Progenitor cell of endocrine pancreas (in vitro differentiated cells): ENCODE measurements at regions not wholly inside any gene's neighbourhood (a gene's known extent, or its start where the extent isn't known, plus 50 kb on each side); places are given as distances from the start of the nearest gene placed in this dataset.

Source experiments
- DNase-seq: peaks from one replicate; pipeline ENCODE4 v3.0.0; 2021; ENCODE audit warnings: low spot score; ENCODE audit not compliant: unreplicated experiment
- H3K27ac Mint-ChIP-seq: 2 replicates; pipeline ENCODE4 v1.8.0; 2021; ENCODE audit warnings: mild to moderate bottlenecking, moderate library complexity, mixed read lengths
- H3K27me3 Mint-ChIP-seq: 2 replicates; pipeline ENCODE4 v1.8.0; 2021; ENCODE audit warnings: mixed read lengths
- H3K36me3 Mint-ChIP-seq: 2 replicates; pipeline ENCODE4 v1.8.0; 2022; ENCODE audit warnings: mixed read lengths; ENCODE audit not compliant: insufficient read depth
- H3K4me1 Mint-ChIP-seq: 2 replicates; pipeline ENCODE4 v1.8.0; 2021; ENCODE audit warnings: low read depth, mixed read lengths
- H3K4me3 Mint-ChIP-seq: 2 replicates; pipeline ENCODE4 v1.8.0; 2021; ENCODE audit warnings: low read depth, mild to moderate bottlenecking, moderate library complexity, mixed read lengths
- H3K9me3 Mint-ChIP-seq: 2 replicates; pipeline ENCODE4 v1.8.0; 2021; ENCODE audit warnings: low read depth, mixed read lengths
- TF ChIP-seq, protein P1 (sequence below): fragments of 200-600 bp; sonication (generic); IDR thresholded peaks from one replicate; pipeline ENCODE4 v1.5.0; 2021; ENCODE audit warnings: antibody characterized with exemption, mild to moderate bottlenecking; ENCODE audit not compliant: unreplicated experiment

DNA sequence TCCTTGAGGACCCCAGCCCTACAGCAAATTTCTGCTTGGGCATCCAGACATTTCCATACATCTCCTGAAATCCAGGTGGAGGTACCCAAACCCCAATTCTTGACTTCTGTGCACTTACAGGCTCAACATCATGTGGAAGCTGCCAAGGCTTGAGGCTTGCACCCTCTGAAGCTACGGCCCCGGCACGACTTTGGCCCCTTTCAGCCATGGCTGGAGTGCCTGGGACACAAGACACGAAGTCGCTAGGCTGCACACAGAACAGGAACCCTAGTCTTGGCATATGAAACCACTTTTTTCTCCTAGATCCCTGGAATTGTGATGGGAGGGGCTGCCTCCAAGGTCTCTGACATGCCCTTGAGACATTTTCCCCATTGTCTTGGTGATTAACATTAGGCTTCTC, 1417.7 kb downstream of the ARAP2 start:
- TF ChIP-seq, protein P1, sequence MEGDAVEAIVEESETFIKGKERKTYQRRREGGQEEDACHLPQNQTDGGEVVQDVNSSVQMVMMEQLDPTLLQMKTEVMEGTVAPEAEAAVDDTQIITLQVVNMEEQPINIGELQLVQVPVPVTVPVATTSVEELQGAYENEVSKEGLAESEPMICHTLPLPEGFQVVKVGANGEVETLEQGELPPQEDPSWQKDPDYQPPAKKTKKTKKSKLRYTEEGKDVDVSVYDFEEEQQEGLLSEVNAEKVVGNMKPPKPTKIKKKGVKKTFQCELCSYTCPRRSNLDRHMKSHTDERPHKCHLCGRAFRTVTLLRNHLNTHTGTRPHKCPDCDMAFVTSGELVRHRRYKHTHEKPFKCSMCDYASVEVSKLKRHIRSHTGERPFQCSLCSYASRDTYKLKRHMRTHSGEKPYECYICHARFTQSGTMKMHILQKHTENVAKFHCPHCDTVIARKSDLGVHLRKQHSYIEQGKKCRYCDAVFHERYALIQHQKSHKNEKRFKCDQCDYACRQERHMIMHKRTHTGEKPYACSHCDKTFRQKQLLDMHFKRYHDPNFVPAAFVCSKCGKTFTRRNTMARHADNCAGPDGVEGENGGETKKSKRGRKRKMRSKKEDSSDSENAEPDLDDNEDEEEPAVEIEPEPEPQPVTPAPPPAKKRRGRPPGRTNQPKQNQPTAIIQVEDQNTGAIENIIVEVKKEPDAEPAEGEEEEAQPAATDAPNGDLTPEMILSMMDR: no peak
- Mint-ChIP-seq H3K4me3 (no peak overlapping the region), H3K27ac (no peak overlapping the region), H3K27me3 (no peaks in the 10 kb centered on the region), H3K36me3 (no peaks in the 10 kb centered on the region), H3K4me1 (no peaks in the 10 kb centered on the region), H3K9me3 (peaks cover 3% of the 10 kb centered on the region)
- no peak for DNase-seq

DNA sequence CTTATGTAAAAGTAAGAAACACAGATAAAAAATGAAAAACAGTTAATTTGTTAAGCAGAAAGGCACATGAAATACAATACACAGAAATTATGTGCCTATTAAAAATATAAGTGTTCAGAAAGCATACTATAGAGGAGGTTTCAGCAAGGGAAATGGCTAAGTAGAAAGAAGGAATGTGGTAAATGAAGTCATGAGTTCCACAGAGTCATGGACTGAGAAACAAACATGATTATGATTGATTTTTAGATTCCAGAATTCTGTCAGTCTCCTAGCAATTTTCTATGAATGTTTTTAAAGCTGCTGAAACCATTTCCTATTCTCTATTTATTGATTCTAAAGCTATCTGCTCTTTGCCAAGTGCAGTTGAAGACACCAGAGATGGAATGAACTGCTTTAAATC, 1398.4 kb downstream of the ARAP2 start:
- H3K36me3 Mint-ChIP-seq: no peaks in the 10 kb centered on the region
- no peaks in the 10 kb centered on the region for H3K9me3 Mint-ChIP-seq
- no peak overlapping the region for H3K4me3 Mint-ChIP-seq
- no peaks in the 10 kb centered on the region for H3K4me1 Mint-ChIP-seq
- no peak for DNase-seq
- no peaks in the 10 kb centered on the region for H3K27me3 Mint-ChIP-seq
- TF ChIP-seq, protein P1: no peak
- H3K27ac Mint-ChIP-seq: no peak overlapping the region

DNA sequence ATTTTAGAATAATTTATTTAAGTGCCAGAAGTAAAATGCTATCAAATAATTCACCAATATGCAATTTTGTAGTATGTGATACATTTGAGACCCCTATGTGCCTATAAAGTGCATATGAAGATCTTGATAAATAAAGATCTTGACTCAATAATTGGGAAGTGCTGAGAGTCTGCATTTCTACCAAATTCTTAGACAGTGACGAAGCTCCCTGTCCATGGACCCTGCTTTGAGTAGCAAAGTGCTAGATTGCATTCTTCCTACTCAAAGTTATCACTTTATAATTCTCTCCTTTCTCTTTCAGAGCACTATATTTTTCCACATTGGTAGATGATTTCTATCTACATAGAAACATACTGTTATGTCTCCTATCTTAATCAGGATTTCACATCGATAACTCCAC, 1393.9 kb downstream of the ARAP2 start:
- H3K27ac Mint-ChIP-seq: no peak overlapping the region
- no peaks in the 10 kb centered on the region for H3K36me3 Mint-ChIP-seq
- no peaks in the 10 kb centered on the region for H3K9me3 Mint-ChIP-seq
- no peaks in the 10 kb centered on the region for H3K27me3 Mint-ChIP-seq
- TF ChIP-seq, protein P1: no peak
- no peak overlapping the region for H3K4me3 Mint-ChIP-seq
- DNase-seq: no peak
- H3K4me1 Mint-ChIP-seq: no peaks in the 10 kb centered on the region

DNA sequence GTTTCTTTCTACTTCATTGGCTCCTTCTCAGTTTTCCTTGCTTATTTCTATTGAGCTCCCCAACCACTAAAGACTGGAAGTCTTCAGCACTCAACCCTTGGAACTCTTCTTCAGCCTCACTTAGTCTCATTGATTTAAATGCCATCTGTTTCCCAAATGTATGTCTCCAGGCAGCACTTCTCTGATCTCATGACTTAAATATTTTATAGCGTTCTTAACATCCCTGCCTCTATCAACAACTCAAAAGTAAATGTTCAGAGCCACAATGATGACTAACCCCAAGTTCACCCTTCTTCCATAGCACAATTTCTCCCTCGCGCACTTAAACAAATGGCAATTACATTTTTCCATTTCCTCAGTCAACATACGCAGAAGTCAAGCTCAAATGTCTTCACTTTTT, 1393.3 kb downstream of the ARAP2 start:
- no peaks in the 10 kb centered on the region for H3K9me3 Mint-ChIP-seq
- TF ChIP-seq, protein P1: no peak
- no peaks in the 10 kb centered on the region for H3K36me3 Mint-ChIP-seq
- no peaks in the 10 kb centered on the region for H3K4me1 Mint-ChIP-seq
- H3K4me3 Mint-ChIP-seq: no peak overlapping the region
- no peaks in the 10 kb centered on the region for H3K27me3 Mint-ChIP-seq
- no peak for DNase-seq
- no peak overlapping the region for H3K27ac Mint-ChIP-seq

DNA sequence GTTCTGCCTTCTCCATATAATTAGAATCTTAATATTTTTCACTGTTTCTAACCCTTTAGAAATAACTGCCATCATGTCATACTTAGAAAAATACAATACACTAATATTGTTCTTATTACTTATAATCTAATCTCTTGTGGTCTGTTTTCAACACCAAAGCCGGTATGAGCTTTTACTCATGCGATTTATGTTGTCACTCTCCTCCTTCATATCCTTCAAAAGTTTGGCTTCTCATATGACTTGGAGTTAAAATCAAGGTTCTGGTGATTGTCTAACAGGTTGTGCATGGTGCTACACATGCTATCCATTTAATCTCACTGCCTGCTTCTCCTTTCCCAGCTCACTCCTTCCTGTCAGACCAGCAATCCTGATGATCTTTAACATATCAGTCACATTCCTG, 1392.9 kb downstream of the ARAP2 start:
- no peak overlapping the region for H3K4me3 Mint-ChIP-seq
- no peaks in the 10 kb centered on the region for H3K4me1 Mint-ChIP-seq
- H3K9me3 Mint-ChIP-seq: no peaks in the 10 kb centered on the region
- H3K27me3 Mint-ChIP-seq: no peaks in the 10 kb centered on the region
- TF ChIP-seq, protein P1: no peak
- no peaks in the 10 kb centered on the region for H3K36me3 Mint-ChIP-seq
- no peak for DNase-seq
- H3K27ac Mint-ChIP-seq: no peak overlapping the region

DNA sequence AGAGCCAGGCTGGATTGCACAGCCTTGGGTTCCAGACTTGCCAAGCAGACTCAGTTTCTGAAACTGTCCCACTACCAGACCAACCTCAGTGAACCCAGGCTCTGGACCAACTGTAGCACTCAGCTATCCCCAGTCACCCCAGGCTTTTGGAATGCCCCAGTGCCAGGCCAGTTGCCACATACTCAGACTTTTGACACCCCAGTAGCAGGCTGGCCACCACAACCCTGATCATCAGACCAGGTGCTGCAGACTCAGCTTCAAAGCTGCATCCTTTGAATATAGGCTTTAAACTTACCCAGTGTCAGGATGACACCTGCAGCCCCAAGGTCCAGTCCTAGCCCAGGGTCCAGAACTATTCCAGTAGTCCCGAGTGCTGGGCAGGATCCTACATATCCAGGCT, 1389.9 kb downstream of the ARAP2 start:
- H3K4me1 Mint-ChIP-seq: no peaks in the 10 kb centered on the region
- DNase-seq: no peak
- H3K27me3 Mint-ChIP-seq: no peaks in the 10 kb centered on the region
- no peaks in the 10 kb centered on the region for H3K9me3 Mint-ChIP-seq
- TF ChIP-seq, protein P1: no peak
- no peak overlapping the region for H3K4me3 Mint-ChIP-seq
- H3K27ac Mint-ChIP-seq: no peak overlapping the region
- H3K36me3 Mint-ChIP-seq: no peaks in the 10 kb centered on the region
